ENCODE measurements at regions not wholly inside any gene's neighbourhood (a gene's known extent, or its start where the extent isn't known, plus 50 kb on each side); places are given as distances from the start of the nearest gene placed in this dataset.

DNA sequence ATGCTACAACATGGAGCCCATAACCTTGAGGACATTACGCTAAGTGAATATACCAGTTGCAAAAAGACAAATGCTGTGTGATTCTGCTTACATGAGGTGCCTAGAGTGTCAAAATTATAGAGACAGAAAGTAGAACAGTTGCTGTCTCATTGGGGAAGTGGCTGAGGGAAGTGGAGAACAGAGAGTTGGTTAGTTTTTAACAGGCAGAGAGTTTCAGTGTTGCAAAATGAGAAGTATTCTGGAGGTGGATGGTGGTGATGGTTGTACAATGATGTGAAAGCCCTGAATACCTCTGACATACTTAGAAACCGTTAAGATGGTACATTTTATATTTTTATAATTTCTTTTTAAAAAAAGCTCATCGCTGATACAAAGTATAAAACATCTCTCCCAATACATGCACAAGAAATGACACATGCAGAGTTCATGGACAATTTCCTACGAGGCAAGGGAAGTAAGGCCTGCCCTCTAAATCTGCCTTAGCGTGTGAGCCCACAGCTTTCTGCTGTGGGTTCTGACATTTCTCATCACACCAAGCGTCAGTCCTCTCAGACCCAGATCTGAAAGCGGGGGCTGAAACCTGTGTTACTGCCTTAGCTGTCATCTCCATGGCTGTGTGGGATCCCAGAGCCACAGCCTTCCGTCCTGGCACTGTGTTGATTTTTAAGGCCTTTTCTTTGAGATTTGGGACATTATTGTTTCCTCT, 126.0 kb downstream of the RNASET2 start:
- TF ChIP-seq, protein P1, sequence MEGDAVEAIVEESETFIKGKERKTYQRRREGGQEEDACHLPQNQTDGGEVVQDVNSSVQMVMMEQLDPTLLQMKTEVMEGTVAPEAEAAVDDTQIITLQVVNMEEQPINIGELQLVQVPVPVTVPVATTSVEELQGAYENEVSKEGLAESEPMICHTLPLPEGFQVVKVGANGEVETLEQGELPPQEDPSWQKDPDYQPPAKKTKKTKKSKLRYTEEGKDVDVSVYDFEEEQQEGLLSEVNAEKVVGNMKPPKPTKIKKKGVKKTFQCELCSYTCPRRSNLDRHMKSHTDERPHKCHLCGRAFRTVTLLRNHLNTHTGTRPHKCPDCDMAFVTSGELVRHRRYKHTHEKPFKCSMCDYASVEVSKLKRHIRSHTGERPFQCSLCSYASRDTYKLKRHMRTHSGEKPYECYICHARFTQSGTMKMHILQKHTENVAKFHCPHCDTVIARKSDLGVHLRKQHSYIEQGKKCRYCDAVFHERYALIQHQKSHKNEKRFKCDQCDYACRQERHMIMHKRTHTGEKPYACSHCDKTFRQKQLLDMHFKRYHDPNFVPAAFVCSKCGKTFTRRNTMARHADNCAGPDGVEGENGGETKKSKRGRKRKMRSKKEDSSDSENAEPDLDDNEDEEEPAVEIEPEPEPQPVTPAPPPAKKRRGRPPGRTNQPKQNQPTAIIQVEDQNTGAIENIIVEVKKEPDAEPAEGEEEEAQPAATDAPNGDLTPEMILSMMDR (IDR thresholded peaks at IDR 0.05): no peak
- no peak for TF ChIP-seq ZFX (IDR thresholded peaks at IDR 0.05; ENCODE audit: borderline replicate concordance)
- H3K27ac ChIP-seq: no peak overlapping the region

DNA sequence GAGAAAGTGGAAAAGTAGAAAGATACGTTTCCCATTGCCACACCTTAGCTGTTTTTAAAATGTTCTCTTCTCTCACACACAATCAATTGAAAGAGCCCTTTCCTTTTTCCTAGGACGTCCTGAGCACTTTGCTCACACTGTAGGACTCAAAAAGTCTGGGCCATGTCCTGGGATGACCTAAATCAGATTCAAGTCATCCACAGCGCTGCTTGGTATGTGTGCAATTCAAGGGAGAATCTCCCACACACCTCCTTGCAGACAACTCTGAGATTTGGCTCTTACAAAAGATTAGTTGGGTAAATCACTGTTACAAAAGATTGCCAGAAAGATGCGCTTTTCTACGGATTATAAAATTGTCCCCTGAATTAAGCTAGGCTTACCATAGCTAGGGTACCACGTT, 130.1 kb downstream of the RNASET2 start:
- TF ChIP-seq, protein P1 (IDR thresholded peaks at IDR 0.05): no peak
- TF ChIP-seq ZFX (IDR thresholded peaks at IDR 0.05; ENCODE audit: borderline replicate concordance): no peak

DNA sequence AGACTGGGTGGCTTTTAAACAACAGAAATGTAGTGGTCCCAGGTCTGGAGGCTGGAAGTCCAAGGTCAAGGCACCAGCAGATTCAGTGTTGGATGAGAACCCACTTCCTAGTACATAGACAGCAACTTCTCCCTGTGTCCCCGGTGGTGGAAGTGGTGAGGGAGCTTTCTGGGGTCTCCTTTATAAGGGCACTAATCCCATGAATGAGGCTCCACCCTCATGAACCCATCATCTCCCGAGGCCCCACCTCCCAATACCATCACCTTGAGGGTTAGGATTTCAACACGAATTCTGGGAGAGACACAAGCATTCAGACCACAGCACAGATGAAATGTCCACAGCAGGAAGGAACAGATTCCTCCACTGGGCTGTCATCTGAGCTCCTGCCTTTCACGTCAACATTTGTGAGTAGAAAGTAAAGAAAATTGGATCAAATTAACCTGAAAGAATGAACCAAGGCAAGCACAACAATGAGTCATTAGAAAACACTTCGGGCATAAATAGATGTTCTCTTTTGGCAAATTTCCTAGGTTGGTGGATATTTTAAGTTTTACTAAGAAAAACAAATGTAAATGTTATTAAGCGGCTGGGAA, 130.7 kb downstream of the RNASET2 start:
- TF ChIP-seq, protein P1 (IDR thresholded peaks at IDR 0.05): no peak
- TF ChIP-seq ZFX (IDR thresholded peaks at IDR 0.05; ENCODE audit: borderline replicate concordance): no peak
- no peak overlapping the region for H3K27ac ChIP-seq

More for the DNA sequence above, 130.1 kb downstream of the RNASET2 start:
- H3K27ac ChIP-seq: no peak overlapping the region

DNA sequence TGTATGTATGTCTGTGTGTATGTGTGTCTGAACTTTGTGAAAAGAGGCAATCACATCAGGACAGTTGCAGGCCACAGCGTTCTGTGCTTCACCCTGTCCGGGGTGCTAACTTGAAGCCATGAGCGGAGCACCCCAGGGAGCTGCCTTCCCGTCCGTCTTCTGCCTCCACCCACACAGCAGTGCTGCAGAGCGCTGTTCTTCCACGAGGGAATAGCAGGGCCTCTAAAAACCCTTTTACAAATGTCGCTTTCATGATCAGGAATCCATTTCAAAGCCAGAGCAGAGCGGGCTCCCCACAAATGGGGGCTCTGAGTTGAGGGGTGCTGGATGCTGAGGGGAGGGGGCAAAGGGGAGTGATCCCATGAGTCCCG, 131.5 kb downstream of the RNASET2 start:
- H3K27ac ChIP-seq: no peak overlapping the region
- TF ChIP-seq, protein P1 (IDR thresholded peaks at IDR 0.05): no peak
- TF ChIP-seq ZFX (IDR thresholded peaks at IDR 0.05; ENCODE audit: borderline replicate concordance): no peak

DNA sequence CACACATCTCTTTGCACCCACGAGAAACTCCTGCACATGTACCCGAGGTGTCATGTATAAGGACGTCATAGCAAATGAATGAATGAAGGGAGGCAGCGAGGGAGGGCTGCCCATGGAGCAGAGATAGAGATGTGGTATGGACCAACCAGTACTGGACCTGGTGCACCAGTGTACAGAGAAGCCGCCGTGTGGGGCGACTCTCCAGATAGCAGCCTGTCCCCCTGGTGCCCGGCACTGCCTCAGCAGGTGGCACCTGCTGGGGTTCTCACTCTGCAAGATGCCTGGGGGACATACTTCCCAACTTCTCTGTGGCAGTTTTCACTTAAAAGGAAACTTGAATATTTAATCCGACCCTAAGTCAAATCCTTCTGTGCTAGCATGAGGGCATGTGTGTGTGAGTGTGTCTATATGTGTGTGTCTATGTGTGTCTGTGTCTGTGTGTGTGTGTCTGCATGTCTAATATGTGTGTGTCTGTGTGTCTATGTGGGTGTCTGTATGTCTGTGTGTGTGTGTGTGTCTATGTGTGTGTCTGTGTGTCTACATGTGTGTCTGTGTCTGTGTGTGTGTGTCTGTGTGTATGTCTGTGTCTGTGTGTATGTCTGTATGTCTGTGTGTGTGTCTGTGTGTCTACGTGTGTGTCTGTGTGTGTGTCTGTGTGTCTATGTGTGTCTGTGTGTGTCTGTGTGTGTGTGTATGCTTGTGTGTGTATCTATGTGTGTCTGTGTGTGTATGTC, 132.0 kb downstream of the RNASET2 start:
- TF ChIP-seq, protein P1 (IDR thresholded peaks at IDR 0.05): no peak
- no peak for TF ChIP-seq ZFX (IDR thresholded peaks at IDR 0.05; ENCODE audit: borderline replicate concordance)
- H3K27ac ChIP-seq: no peak overlapping the region

DNA sequence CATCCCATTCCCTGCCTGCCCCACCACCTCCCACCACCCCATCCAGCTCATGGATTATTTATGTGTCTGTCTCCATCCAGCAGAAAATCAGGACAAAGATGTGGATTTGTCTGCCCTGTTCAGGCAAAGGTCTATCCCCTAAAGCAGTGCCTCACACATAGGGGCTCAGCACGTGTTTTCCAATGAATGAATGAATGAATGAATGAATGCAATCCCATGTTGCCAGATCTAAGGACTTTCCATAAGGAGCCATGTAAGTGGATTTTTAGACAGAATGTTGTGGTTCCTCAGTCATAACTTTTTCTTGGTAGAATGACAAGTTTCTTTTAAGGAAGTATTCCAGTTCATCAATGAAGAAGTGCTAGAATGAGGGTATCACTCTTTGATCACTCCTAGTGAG, 133.7 kb downstream of the RNASET2 start:
- TF ChIP-seq, protein P1 (IDR thresholded peaks at IDR 0.05): no peak
- no peak for TF ChIP-seq ZFX (IDR thresholded peaks at IDR 0.05; ENCODE audit: borderline replicate concordance)

DNA sequence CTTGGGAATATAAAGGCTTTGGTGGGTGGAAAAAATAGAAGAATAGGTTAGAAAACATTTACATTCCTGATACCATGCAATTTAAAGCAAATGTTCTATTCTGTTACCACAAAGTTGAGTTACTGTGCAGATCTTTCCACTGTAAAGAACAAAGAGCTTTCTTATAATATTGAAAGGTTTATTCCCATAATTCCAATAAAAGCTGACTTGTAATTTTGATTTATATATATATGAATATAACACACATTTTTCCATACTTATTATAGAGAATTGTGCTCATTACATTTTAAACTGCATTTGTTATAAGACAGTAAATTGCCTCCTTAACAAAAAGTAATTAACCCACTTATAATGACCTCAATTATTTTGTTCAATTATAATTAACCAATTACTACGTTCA, 135.9 kb downstream of the RNASET2 start:
- TF ChIP-seq, protein P1 (IDR thresholded peaks at IDR 0.05): no peak
- TF ChIP-seq ZFX (IDR thresholded peaks at IDR 0.05; ENCODE audit: borderline replicate concordance): no peak
- H3K27ac ChIP-seq: no peak overlapping the region

More for the DNA sequence above, 133.7 kb downstream of the RNASET2 start:
- no peak overlapping the region for H3K27ac ChIP-seq

Measured in 22Rv1 (cell line).